NB4 (cell line): ENCODE measurements at regions not wholly inside any gene's neighbourhood (a gene's known extent, or its start where the extent isn't known, plus 50 kb on each side); places are given as distances from the start of the nearest gene placed in this dataset.

Experiments used
- CTCF ChIP-seq: IDR thresholded peaks from one replicate; pipeline ENCODE4 v1.5.1; 2012; ENCODE audit warnings: low read depth, low read length
- MAX ChIP-seq: IDR thresholded peaks from 2 replicates; pipeline ENCODE4 v1.6.1; 2011; ENCODE audit warnings: low read depth, low read length
- MYC ChIP-seq: IDR thresholded peaks from 2 replicates; pipeline ENCODE4 v1.6.1; 2011; ENCODE audit warnings: low read depth, low read length
- POLR2A ChIP-seq: IDR thresholded peaks from 2 replicates; pipeline ENCODE4 v1.6.1; 2011; ENCODE audit warnings: mild to moderate bottlenecking; ENCODE audit not compliant: insufficient read length; ENCODE audit errors: extremely low read depth

GRCh38 chr7:153017223-153017622, 257.7 kb downstream of the ACTR3B start:
- TF ChIP-seq CTCF, result no peak
- TF ChIP-seq POLR2A, result no peak
- no peak for TF ChIP-seq MAX
- no peak for TF ChIP-seq MYC
